Kasumi-1 (cell line): ENCODE measurements at regions not wholly inside any gene's neighbourhood (a gene's known extent, or its start where the extent isn't known, plus 50 kb on each side); places are given as distances from the start of the nearest gene placed in this dataset.

Source experiments
- DNase-seq, 2 experiments: peaks; one replicate each; lab custom pipeline; 2025; lab: John Stamatoyannopoulos, UW

DNA sequence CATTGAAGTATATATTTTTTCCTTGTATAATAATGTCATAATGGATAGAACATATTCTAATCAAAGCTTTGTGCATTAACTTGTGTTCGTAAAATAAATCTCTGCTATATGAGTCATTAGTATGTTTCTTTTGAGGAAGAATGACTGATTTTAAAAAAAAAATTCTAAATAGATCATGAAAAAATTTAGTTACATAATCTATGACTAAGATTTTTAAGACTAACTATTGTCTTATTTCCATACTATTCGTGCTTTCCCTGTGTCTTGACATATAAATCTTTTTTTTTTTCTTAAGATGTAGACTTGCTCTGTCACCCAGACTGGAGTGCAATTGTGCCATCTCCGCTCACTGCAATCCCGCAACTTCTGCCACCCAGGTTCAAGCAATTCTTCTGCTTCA, 226.1 kb downstream of the DSEL start:
- no peak for DNase-seq

DNA sequence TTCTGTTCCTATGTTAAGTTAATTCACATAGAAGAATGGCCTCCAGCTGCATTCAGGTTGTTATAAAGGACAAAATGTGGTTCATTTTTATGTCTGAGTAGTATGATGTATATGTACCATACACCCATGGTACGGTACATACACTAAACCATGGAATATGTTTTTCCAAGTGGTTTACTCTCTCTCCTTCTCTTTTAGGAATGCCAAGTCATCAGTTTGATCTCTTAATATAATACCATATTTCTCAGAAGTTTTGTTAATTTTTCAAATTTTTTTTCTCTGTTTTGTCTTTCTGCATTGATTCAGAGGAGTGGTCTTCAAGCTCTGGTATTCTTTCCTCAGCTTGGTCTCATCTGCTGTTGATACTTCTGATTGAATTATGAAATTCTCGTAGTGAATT, 230.9 kb downstream of the DSEL start:
- DNase-seq: no peak

DNA sequence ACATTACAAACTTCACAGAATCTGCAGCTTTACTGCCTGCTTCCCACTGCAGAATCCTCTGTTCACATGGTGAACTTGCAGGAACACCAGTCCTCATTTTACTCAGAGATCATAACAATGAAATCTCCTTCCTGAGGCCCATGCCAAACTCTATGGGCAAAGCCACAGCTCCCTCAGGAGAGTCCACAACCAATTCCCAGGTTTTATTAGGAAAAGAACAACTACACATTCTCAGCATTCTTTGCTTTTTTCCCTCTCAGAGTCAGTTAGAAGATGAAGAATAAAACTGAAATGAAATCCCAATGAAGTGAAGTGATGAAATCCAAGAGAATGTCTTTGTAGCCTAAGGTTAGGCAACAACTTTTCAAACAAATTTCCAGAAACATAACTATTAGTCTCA, 233.7 kb downstream of the DSEL start:
- DNase-seq: no peak

DNA sequence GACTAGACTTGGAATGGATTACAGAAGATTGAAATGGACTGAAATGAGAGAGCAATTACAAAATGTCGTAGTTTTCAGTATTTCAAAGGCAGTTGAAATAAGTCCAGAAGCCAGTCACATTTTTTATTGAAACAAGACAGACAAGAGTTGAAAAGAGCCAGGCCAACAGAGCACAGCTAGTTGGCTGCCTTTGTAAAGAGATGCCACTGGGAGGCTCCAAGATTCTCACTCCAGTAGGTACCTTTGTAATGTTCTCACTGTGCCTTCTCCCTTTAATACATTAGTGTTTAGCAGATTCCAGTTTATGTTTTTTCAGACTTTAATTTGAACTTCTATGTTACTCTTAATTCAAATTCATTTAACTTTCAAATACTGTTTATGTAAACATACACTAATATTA, 234.8 kb downstream of the DSEL start:
- no peak for DNase-seq

DNA sequence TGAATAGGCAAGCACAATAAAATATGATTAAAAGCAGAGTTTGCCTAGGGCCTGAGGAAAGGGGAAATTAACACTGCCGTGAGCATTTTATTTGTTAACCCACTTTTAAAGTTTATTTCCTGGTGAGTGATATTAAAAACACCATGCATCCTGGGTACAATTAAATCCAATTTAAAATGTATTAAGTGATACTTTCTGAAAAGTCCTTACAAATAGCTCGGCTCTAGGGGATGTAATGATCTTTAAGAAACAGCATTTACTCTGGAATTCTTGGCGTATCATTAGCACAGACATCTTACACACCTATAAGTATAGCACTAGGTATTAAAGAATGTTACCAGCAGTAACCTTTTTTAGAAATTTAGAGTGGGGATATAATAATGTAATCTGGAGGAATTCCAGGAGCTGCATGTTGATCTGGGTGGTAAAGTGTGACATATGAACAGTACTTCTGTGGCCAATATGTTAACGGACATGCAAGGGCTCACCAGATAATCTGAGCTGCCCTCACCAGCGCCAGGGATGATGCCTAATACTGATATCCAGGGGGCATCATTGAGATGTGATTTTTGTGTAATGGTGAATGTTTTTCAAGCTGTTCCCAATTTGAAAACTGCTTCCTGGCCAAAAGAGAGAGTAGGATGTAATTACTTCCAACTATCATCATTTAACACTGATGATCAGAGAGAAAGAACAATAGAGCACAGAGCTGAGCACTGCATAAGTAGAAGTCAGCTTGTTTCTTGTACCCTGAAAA, 235.9 kb downstream of the DSEL start:
- DNase-seq: no peak

DNA sequence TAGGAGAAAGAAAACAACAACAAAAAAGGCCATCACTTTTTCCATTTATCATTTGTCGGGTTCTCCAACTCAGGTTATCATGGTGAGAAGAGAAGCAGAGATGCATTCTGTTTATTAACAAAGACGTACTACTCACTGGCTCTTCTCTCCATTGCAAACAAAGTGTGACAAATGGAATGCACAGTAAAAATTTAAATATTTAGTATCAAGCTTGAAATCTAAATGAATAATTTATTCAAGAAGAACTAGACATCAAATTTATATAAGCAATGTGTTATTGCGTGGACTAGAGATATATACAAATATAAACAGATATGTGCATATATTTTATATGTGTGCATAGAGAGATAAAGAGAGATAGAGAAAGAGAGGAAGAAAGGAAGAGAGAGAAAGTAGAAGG, 236.5 kb downstream of the DSEL start:
- no peak for DNase-seq

DNA sequence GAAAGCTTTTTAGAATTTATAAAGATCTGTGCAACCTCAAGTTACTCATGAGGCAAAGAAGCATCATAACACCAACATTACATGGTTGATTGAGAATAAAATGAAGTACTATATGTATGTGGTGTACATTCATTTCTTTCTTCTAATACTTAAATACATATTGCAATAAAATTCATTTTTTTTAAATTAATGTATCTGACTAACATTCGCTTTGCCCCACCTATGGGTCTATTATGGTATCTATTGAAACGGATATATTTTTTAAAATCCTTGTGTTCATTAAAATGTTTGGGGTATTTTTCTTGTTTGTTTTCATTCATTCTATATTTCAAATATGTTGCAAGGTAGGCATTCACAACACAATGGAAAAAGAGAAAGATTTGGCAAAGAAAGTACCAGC, 237.5 kb downstream of the DSEL start:
- DNase-seq: no peak

DNA sequence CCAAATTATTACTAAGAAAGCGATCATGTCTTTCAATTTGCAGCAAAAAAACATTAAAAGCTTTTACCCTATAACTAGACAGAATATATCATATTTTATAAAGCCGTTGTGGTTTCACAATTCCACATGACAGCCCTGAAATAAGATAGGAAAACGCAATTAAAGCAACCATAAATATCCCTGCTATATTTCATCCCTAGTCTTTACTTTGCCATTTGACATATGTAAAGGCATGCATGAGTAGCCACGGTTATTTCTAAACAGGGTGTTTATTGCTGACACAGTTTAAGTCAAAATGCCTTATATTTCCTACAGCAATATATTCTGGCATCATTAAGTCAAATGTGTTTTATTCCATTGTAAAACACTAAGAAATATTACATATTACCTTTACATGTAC, 239.9 kb downstream of the DSEL start:
- DNase-seq: no peak

DNA sequence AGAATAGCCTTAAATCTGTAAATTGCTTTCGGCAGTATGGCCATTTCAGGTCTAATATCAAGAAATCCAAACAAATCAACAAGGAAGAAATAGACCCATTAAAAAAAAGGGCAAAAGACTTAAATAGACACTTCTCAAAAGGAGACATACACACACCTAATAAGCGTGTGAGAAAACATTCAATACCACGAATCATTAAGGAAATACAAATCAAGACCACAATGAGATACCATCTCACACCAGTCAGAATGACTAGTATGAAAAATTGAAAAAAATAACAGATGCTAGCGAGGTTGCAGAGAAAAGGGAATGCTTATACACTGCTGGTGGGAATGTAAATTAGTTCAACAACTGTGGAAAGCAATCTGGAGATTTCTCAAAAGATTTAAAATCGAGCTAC, 243.2 kb downstream of the DSEL start:
- no peak for DNase-seq

DNA sequence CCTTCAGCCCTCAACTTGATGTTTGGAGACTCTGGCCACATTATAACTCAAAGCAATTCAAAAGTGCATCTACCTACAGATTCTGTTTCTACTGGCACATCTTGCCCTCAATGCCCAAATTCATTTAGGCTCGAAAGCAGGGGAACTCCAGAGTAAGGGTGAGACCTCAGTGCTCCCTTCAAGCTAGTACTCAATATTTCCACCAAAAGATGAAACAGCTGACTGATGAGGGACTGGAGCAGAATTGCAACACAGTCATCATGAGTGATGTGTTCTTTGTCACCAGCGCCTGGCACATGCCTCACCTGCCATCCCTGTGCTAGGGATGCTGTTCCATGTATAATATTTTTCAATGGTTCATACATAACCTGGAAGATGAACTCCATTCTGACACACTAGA, 247.3 kb downstream of the DSEL start:
- DNase-seq: no peak

DNA sequence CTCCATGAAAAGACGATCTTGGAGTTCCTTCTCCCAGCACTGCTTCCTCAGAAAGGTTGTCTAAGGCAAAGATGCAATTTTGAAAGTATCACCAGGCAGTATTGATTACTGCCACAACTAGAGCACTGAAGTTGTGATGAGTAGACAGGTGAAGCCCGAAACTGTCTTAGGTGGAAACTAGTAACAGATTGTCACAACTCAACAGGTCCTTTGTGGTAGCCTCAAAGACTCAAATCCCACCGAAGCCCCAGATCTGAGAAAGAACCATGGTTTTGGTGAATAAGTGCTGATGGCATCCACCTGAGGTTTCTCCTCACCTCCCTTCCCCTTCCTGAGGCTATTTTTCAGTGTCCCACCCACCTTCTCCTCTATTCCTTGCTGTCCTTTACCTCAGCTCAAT, 248.0 kb downstream of the DSEL start:
- DNase-seq: no peak

DNA sequence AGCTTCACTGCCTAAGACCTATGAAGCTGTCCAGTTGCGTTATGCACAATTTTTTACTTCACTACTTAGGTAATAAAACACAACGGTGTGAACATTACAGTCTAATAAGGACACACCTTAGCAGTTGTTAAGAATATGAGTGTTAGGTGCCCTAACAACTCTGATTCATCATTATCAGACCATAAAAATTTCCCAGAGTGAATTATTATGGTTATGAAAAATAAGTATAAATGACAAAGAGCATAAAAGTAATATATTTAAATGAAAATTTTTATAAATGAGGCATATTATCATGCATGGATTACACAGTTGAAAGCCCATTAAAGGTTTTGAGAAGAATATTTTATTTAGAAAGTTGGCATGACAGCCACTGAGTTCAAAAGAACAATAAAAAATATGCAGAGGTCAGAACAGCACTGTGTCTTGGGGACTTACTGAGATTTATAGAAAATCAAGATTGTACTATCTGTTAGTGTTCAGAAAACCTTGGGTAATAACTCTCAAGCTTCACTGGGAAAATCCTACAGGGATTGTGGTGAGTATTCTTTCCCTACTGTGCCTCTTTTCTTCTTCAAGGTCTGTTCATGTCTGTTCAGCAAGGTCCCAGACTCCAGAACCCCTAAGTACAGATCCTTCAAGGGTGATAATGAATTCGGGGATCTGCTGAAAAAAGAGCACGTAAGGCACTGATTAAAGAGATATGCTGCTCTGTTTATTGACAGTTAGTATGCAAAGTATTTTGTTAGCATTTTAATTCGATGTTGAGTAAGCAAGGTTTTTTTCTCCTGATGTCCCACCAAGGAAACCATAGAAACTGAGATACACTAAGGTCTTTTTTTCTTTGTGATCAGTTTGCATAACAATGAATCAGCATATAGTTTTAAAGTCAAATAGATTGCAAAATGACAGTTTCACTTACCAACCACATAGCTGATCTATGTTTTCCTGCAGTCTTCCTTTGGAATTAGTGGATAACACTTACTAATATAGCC, 250.0 kb downstream of the DSEL start:
- DNase-seq: no peak

DNA sequence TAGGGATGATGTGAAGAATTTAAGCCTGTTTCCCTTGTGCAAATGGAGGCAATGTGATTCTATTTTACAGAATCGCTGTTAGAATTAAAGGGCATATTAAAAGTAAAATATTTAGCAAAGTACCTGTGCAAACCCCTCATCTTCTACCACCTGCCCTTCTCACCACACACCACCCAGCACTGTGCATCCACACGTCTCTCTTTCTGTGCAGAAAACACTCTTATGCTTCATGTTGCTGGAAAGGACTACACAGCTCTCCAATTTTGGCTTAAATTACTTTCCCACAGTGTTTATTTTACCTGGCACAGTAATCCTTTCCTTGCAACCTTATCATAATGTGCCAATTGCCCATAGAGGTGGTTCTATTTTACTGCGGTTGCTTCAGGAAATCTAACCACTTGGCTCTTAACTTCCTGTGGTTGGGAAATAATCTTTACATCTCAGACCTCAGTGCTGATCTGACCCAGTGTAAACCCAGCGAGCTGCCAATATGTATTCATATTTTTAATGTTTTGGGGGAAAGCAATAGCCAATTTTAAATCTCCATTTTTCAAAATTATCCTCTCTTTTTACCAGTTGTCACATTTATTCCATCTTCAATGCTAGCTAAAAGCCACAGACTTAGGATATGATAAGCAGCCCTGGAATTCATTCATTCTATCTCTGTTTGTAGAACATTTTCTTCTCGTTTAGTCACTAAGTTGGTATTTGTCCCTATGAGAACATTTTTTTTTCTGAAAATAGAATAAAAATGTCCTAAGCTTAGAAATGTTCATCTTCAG, 250.9 kb downstream of the DSEL start:
- peak; percentile 33 to 54 for DNase-seq

DNA sequence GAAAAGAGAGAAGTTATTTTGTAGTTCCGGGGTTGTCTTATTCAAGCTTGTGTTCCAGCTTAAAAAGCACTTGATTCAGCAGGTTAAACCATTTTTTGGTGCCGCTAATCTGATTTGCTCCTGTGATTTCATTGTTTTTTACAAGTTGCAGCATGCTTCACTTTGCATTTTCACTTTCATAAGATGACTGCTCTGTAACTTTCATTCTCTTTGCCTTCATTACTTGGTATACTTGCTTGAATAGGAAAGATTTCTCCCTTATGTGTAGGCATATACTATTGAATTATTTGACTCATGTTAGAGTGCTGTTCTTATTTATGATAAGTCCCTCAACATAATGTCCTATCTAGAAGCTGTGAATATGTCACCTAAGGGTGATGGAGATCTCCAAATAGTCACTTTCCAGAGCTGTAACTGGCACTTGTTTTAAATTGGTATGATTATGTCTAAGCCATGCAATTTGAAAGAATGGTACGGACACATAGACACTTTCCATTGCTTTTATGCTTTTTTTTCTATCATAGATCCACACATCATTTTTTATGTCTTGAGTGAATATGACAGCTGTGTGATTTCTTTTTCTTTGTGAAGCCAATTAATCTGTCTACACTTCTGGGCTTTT, 254.5 kb downstream of the DSEL start:
- no peak for DNase-seq

DNA sequence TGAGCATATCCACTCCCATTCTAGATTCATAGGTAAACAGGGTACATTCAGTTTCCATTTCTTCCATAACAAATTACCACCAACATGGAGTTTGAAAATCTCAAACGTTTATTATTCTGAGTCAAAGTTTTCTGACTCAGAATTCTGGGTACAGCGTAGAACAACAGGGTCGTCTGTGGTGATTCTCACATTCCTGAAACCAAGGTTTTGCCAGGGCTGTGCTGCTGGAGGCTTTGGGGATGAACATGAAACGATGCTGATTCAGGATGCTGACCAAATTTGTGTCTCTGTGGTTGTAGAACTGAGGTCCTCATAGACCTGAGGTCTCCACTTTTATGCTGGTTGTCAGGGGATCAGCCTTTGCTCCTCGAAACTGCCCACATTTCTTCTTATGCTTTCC, 255.7 kb downstream of the DSEL start:
- DNase-seq: no peak

DNA sequence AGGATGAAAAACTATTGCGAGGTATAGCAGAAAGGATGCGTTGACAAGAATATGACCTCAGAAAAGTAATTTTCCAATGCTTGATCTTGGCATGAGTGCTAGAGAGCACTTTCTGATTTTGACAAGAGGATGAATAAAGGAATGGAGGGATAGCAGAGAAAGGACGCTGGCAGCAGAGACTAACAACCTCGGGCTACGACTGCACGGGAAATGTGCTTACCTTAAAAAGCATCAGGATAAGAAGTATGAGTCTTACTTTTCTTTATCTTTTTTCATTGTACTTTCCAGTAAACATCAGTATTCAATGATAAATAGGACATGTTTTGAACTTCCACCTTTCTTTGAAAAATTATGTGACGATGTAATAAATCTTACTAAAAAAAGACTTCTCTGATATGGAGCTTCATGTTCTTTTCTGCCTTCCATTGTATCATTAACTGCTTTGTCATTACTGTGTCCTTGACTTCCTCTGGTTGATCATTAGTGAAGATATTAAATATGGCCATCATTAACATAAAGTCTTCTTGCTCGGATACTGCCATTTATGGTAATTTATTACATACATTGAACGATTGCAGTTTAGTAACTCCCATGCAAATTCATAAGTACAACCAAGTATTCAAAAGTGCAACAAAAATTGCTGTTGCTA, 265.6 kb downstream of the DSEL start:
- DNase-seq: no peak

DNA sequence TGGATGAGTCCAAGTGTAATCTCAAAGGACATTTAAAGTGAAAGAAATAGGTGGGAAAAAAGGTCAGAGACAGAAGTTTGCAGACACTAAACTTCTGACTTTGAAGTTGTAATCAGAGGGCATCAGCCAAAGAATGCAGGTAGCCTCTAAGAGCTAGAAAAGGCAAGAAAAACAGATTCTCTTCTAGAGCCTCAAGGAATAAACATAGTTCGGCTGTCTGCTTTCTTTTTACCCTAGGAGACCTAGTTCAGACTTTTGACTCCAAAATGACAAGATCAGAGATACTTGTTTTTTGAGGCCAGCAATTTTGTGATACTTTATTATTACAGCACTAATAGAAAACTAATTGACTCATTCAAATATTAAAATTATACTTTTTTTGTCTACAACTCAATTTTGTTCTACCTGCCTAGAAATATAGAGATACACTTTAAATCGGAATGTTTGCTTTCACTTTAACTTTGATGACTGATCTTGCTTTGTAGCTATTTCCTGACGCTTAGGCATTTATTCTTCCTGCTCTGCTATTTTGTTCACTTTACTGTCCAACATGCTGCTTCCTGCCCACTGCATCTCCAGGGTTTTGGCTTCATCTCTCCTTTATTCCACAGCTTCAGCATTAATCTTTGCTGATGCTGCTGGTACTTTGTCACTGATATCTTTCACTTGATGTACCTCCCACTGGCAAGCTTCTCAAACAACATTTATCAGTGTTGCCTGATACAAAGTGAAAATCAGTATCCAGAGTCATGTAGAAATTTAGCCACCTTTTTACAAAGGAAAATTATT, 272.5 kb downstream of the DSEL start:
- no peak for DNase-seq

DNA sequence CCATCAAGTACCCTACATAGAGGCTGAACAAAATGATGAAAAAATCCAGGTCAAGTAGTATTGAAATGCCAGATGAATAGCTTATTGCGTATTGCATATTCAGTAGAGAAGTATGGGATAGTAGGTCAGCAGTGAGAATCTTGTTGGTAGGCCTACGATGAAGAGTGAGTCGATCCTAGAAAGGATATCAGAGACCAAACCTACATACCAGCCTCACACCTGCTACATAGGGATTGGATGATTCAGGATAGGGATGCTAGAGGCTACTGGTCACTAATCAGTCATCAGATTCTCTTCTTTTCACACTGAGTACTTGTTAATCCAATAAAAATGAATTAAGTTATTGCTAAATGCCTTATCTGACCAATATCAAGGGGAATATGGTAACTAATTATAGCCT, 274.5 kb downstream of the DSEL start:
- DNase-seq: no peak

DNA sequence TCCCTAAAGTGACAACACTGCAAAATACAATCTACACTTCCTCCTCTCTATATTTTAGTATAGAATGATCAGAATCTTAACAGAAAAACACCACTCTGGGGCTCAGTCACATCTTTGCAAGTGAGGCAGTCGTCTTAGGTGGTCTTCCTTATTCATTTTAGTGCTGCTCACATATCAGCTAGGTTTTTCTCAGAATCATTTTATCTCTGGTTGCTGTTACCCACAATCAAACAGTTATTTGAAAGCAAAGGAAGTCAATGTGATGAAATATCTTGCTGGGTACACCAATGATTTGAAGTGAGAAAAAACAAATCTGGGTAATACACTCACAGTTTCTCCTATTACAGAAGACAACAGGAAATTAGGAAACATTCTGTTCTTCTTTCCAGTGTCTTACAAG, 275.2 kb downstream of the DSEL start:
- no peak for DNase-seq

DNA sequence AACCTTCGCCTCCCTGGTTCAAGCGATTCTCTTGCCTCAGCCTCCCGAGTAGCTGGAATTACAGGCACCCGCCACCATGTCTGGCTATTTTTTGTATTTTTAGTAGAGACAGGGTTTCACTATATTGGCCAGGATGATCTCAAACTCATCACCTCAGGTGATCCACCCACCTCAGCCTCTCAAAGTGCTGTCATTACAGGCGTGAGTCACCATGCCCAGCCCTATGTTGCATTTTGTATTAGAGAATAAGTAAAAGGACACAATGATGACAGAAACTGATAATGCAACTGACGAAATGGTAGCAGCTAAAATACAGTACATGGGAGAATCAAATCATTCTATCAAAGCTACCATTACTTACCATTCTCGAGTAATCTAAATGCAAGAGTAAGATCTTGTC, 276.7 kb downstream of the DSEL start:
- DNase-seq: no peak

DNA sequence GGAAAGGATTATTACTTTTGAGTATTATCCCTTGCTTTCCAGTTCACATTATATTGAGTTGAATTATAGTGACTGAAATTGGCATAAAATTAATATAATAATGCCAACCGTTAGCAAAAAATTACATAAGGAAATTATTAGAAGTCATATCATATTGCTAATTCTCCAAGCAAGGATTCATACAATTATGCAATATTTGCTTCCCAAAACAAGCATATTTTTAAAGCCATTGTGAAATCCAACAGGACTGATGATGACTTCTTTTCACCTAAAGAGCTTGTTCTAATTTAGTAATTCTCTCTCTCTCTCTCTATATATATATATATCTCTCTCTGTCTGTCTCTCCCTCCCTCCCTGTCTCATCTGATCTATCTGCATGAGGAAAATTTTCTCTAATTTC, 283.5 kb downstream of the DSEL start:
- no peak for DNase-seq
